ENCODE measurements at regions not wholly inside any gene's neighbourhood (a gene's known extent, or its start where the extent isn't known, plus 50 kb on each side); places are given as distances from the start of the nearest gene placed in this dataset.
A peak's percentile ranks its signal among the peaks of the same experiment; 100 is the strongest.

DNA sequence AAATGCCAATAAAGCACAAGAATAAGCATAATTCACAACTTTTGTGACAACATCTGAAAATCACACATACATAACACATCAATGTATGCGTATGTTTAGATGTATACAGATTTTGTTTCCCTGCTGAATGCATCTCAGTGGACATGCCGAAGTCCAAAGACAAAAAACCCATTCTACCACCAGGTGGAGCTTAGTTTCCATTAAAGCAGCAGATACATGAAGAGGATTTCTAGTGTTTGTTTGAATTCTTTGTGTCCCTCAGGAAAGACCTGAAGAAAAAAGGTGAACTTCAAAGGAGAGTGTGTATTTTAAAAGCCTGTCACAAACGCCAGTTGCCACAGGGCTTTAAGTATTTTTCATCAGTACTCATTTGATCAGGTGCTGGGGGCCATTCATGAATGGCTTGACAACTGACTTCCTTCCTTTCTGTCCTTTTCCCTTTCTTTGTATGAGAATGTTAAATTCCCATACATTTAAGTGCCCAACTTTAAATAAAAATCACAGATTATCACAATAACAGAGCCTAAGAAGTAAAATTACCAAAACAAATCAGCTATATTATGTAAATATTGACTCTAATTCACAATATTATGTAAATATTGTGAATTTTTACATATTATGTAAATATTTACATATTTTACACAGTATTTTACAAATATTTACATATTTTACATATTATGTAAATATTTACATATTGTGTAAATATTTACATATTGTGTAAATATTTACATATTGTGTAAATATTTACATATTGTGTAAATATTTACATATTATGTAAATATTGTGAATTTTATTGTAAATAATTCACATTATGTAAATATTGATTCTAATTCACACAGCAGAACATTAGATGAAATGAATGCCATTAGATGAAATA lies 343.0 kb downstream of the CRPPA start:
- TF ChIP-seq, protein P1, sequence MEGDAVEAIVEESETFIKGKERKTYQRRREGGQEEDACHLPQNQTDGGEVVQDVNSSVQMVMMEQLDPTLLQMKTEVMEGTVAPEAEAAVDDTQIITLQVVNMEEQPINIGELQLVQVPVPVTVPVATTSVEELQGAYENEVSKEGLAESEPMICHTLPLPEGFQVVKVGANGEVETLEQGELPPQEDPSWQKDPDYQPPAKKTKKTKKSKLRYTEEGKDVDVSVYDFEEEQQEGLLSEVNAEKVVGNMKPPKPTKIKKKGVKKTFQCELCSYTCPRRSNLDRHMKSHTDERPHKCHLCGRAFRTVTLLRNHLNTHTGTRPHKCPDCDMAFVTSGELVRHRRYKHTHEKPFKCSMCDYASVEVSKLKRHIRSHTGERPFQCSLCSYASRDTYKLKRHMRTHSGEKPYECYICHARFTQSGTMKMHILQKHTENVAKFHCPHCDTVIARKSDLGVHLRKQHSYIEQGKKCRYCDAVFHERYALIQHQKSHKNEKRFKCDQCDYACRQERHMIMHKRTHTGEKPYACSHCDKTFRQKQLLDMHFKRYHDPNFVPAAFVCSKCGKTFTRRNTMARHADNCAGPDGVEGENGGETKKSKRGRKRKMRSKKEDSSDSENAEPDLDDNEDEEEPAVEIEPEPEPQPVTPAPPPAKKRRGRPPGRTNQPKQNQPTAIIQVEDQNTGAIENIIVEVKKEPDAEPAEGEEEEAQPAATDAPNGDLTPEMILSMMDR (IDR thresholded peaks at IDR 0.05) = peak; percentile 78
- TF ChIP-seq, protein P2, sequence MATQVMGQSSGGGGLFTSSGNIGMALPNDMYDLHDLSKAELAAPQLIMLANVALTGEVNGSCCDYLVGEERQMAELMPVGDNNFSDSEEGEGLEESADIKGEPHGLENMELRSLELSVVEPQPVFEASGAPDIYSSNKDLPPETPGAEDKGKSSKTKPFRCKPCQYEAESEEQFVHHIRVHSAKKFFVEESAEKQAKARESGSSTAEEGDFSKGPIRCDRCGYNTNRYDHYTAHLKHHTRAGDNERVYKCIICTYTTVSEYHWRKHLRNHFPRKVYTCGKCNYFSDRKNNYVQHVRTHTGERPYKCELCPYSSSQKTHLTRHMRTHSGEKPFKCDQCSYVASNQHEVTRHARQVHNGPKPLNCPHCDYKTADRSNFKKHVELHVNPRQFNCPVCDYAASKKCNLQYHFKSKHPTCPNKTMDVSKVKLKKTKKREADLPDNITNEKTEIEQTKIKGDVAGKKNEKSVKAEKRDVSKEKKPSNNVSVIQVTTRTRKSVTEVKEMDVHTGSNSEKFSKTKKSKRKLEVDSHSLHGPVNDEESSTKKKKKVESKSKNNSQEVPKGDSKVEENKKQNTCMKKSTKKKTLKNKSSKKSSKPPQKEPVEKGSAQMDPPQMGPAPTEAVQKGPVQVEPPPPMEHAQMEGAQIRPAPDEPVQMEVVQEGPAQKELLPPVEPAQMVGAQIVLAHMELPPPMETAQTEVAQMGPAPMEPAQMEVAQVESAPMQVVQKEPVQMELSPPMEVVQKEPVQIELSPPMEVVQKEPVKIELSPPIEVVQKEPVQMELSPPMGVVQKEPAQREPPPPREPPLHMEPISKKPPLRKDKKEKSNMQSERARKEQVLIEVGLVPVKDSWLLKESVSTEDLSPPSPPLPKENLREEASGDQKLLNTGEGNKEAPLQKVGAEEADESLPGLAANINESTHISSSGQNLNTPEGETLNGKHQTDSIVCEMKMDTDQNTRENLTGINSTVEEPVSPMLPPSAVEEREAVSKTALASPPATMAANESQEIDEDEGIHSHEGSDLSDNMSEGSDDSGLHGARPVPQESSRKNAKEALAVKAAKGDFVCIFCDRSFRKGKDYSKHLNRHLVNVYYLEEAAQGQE (IDR thresholded peaks at IDR 0.05; ENCODE audit: insufficient read depth in 1 of 2, low read depth in 2 of 2, low read length in 1 of 2) = no peak
- no peak for TF ChIP-seq POLR2AphosphoS5 (IDR thresholded peaks at IDR 0.05; ENCODE audit: low read depth, low read length)
- no peak for TF ChIP-seq TCF7L2 (IDR thresholded peaks at IDR 0.05; ENCODE audit: low read depth, low read length)
- TF ChIP-seq SIN3A (IDR thresholded peaks at IDR 0.05; ENCODE audit: borderline replicate concordance, insufficient read depth, low read depth, low read length) = no peak

Measured in Panc1 (cell line).